GM12874 (cell line): ENCODE measurements at regions not wholly inside any gene's neighbourhood (a gene's known extent, or its start where the extent isn't known, plus 50 kb on each side); places are given as distances from the start of the nearest gene placed in this dataset.
A peak's percentile ranks its signal among the peaks of the same experiment; 100 is the strongest.

ENCODE experiments used
- TF ChIP-seq, protein P1 (sequence below): IDR thresholded peaks from 2 replicates; pipeline ENCODE4 v1.5.1; 2011; ENCODE audit warnings: low read depth, mild to moderate bottlenecking, control low read depth, low read length, moderate library complexity; ENCODE audit not compliant: insufficient read depth

DNA sequence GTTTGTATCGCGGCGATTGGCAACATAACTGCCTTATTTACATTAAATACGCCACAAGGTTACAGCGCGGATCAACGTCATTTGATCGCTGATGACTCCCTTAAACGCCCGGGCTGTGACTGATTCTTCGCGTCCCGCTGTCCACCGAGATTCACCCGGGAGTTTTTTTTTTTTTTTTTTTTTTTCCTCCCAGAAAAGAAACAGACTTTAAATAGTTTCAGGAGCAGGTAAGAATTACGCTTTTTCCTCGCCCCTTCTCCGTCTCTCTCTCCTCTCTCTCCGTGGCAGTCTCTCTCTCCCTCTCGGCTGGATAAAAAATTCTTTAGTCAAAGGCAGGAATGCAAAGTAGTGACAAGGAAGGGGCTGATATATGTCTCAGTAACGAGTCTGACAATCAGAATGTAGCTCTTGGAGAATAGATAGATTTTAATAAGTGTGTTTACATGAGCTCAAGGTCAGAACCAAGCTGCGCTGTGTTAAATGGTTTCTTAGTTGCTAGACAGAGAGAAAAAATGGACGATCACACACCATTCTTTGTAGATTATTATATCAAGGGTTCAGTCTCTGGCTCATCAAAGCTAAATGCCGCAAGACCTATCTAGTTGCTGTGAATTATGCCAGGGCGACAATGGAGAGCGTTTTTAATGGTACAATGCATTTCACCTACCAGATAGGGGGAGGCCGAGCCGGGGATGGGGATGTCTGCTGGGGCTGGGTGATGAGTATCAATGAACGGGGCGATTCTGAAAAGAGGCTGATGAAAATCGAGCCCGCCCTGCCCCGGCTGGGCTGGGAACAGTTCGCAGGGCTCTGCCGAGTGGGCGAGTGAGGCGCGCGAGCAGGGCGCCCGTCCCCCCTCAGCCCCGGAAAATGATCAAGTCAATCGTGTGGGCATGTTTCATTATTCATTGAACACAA is 147.2 kb upstream of the ZNF536 start:
- TF ChIP-seq, protein P1, sequence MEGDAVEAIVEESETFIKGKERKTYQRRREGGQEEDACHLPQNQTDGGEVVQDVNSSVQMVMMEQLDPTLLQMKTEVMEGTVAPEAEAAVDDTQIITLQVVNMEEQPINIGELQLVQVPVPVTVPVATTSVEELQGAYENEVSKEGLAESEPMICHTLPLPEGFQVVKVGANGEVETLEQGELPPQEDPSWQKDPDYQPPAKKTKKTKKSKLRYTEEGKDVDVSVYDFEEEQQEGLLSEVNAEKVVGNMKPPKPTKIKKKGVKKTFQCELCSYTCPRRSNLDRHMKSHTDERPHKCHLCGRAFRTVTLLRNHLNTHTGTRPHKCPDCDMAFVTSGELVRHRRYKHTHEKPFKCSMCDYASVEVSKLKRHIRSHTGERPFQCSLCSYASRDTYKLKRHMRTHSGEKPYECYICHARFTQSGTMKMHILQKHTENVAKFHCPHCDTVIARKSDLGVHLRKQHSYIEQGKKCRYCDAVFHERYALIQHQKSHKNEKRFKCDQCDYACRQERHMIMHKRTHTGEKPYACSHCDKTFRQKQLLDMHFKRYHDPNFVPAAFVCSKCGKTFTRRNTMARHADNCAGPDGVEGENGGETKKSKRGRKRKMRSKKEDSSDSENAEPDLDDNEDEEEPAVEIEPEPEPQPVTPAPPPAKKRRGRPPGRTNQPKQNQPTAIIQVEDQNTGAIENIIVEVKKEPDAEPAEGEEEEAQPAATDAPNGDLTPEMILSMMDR: no peak

DNA sequence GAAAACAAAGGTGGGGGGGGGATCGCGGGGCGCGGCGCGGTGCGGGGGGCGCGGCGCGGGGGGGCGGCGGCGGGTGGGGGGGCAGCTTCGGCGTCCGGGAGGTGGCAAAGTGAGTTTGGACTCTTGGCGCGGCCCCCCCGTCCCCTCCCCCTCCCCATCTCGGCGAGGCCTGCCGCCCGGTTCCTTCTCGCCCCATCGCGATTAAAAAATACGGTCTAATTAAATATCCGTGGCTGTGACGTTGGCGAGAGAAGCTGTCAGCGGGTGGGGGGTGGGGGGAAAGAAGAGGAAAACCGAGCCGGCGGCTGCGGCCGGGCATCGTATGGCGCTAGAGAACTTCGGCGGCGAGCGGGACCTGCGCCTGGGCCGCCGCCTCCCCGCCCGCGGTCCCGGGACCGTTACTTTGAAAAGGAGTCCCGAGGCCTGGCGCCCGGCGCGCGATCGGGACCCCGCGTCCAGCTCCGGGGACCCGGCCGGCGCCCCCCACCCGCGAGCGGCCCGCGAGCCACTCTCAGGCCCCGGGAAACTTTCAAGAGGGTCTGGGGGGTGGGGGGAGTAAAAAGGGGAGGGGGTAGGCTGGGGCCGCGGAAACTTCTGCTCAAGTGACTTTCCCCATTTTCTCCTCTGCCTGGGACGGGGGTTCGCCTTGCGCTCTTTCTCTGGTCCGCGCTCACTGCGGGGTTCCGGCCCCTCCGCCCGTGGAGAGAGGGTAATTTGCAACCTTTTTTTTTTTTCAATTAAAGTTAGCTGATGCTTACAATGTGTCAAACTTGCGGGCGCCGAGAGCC is 146.3 kb upstream of the ZNF536 start:
- TF ChIP-seq, protein P1: no peak

DNA sequence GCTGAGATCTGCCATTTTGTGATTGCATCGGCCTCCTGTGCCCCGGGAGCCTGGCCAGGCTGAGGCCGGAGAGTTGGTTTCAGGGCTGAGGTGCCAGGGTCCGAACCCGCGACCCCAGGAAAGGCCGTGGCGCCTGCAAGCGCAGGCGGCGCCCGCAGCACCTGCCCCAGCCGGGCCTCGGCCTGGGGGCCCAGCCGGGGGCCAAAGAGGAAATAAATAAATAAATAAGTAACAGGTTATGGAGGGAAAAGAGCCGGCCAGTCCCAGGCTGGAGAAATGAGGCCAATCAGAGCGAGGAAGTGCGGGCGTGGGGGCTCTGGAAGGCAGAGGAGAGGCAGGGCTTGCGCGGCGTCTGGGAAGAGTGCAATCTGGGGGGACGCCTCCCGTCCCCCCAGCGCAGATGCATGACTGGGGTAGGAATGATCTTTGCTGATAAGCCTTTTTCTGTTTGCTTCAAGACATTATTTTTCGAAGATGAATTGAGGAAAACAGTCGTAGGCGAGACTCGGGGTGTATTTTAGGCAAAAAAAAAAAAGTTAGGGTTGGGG is 145.6 kb upstream of the ZNF536 start:
- TF ChIP-seq, protein P1: no peak

DNA sequence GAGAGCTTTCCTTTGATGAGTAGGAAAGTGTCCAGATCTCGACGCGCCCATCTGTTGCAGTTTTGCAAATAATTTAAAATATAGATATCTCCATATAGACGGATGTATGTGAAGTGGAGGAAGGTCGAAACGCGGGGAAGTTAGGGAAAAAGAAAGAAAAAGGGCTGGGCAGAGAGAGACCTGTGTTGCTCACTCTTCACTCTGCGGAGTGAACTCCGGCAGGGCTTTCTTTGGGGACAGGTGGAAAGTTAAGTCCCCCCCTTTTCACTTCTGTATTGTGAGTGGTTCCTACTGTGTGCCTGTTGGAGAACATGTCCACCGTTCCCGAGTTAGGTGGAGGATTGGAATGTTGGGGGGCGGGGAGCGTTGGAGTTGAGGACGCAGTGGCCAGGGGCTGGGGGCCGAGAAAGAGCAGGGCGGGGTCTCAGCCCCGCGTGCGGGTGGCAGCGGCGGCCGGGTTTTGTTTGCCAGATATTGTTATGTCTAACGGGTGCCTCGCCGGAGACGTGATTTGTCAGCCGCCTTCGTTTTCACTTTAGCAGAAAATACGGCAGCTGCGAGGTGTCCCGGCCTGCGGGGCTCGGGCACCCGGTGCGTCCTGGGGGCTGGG is 145.1 kb upstream of the ZNF536 start:
- TF ChIP-seq, protein P1: no peak

DNA sequence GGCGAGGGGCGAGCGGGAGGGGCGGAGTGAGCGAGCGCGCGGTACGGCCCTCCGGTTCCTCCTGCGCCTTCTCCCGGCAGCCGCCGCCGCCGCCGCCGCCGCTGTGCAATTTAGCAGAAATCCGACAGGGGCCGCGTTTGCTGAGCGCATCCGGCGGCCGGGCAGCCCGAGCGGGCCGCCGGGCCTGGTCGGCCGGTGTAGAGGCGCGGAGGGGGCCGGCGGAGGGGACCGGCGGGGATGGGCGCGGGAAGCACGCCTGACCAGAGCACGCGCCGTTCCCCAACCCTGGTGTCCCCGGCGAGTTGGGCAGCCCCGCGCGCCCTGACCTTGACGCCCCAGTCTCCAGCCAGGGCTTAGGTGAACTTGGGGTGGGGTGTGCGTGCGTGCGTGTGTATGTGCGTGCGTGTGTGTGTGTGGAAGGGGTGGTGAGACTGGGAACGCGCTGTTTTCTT is 144.5 kb upstream of the ZNF536 start:
- TF ChIP-seq, protein P1: peak; percentile 52

DNA sequence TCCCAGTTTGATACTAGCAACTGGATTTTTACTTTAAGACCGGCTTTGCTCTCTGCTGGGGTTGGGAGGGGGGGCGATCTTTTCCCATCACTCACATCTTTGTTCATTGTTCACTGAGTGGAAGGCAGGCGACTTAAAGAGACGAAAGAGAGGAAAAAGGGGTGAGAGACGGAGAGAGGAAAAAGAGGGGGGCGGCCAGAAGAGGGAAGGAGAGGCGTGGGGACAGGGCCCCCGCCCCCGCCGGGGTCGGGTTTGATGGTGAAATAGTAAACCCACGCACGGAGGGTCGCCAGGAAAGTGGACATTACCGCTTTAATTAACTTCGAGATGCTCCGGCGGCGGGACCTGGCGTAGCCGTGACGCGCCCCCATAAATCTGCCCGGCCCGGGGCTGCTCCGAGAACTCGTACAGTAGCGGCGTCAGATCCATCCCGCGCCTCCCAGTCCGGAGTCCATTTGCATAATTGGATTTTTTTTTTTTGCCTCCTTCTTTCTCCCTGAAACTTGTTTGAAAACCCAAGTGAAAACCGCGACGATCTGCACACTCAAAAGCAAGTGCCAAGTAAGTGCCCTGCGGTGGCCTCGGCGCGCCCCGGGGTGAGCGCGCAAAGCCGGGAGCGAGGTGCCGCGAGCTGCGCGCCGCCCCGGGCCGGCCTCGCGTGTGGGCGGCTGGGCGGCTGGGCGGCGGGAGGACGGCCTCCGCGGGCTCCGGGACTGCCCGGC is 143.9 kb upstream of the ZNF536 start:
- TF ChIP-seq, protein P1: no peak
